PFSK-1 (cell line): ENCODE measurements at regions not wholly inside any gene's neighbourhood (a gene's known extent, or its start where the extent isn't known, plus 50 kb on each side); places are given as distances from the start of the nearest gene placed in this dataset.

Experiments
- FOXP2 ChIP-seq: optimal IDR thresholded peaks from 2 replicates; pipeline ENCODE3; 2011; ENCODE audit warnings: borderline replicate concordance, control low read depth, inconsistent platforms; ENCODE audit not compliant: insufficient read depth; ENCODE audit errors: extremely low read length, extremely low read depth
- POLR2AphosphoS5 ChIP-seq: IDR thresholded peaks from 2 replicates; pipeline ENCODE4 v1.6.1; 2012; ENCODE audit warnings: low read depth, mild to moderate bottlenecking, control low read depth, low read length, moderate library complexity
- REST ChIP-seq, 2 experiments: IDR thresholded peaks; 2 replicates each; pipeline versions ENCODE4 v1.6.1 to v1.8.0; 2011 to 2012; ENCODE audit warnings: low read depth in 2 of 2, low read length in 2 of 2, control low read depth in 1 of 2, inconsistent platforms in 1 of 2, mild to moderate bottlenecking in 1 of 2, moderate library complexity in 1 of 2; ENCODE audit not compliant: insufficient read depth in 1 of 2
- SIN3A ChIP-seq: IDR thresholded peaks from 2 replicates; pipeline ENCODE4 v1.6.1; 2012; ENCODE audit warnings: mild to moderate bottlenecking, low read length, moderate library complexity, borderline replicate concordance; ENCODE audit not compliant: insufficient read depth
- TAF1 ChIP-seq: IDR thresholded peaks from 2 replicates; pipeline ENCODE4 v1.6.1; 2012; ENCODE audit warnings: low read length, control low read depth, borderline replicate concordance; ENCODE audit not compliant: insufficient read depth

GRCh38 chr7:16204953-16205352, 216.4 kb downstream of the CRPPA start:
- TF ChIP-seq REST (IDR thresholded peaks at IDR 0.05; ENCODE audit: insufficient read depth in 1 of 2, low read depth in 2 of 2, low read length in 2 of 2) (no peak), SIN3A (no peak), POLR2AphosphoS5 (no peak), TAF1 (no peak), FOXP2 (no peak)
